ENCODE measurements at regions not wholly inside any gene's neighbourhood (a gene's known extent, or its start where the extent isn't known, plus 50 kb on each side); places are given as distances from the start of the nearest gene placed in this dataset.

DNA sequence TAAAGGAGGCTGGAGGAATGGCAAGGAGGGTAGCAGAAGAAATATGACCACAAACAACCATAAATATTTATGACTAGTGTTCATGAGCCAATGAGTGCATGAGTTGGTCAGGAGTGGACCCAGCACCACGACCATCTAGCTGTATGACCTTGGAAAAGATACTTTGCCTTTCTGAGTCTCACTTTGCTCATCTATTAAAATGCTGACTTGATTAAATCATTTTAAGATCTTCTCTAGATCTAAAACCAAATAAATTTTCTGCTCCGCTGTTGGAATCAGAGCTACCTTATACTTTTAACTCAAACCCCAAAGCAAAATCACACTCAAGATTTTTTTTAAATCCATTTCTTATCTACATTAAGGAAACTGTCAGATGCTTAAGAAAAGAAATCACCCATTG is 207.0 kb downstream of the GPAM start:
- no peak for DNase-seq
- Mint-ChIP-seq H3K27ac (no peak overlapping the region), H3K36me3 (ENCODE audit: low read depth) (no peaks in the 10 kb centered on the region), H3K4me1 (ENCODE audit: low read depth) (no peaks in the 10 kb centered on the region), H3K4me3 (no peak overlapping the region), H3K27me3 (no peaks in the 10 kb centered on the region), H3K9me3 (no peaks in the 10 kb centered on the region)

DNA sequence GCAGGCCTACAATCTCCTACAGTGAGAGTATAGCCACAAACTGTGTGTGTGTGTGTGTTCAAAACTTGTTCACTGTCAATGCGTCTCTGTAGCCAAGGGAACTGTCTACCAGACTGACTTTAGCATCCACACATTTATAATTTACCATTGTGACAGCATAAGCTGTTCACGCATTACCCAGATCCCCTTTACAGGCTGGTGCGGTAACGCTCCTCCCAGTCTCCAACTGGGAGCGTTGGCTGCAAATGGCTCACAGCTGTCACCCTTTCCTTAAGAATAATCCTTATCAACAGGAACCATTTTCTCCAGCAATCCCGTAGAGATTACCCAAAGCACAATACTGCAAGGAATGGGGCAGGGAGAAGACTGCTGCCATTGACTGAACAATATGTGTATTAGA is 199.5 kb downstream of the GPAM start:
- Mint-ChIP-seq H3K36me3 (ENCODE audit: low read depth) (no peaks in the 10 kb centered on the region), H3K4me1 (ENCODE audit: low read depth) (no peaks in the 10 kb centered on the region), H3K4me3 (no peak overlapping the region), H3K27ac (no peak overlapping the region), H3K27me3 (peaks cover 5% of the 10 kb centered on the region), H3K9me3 (no peaks in the 10 kb centered on the region)
- no peak for DNase-seq

DNA sequence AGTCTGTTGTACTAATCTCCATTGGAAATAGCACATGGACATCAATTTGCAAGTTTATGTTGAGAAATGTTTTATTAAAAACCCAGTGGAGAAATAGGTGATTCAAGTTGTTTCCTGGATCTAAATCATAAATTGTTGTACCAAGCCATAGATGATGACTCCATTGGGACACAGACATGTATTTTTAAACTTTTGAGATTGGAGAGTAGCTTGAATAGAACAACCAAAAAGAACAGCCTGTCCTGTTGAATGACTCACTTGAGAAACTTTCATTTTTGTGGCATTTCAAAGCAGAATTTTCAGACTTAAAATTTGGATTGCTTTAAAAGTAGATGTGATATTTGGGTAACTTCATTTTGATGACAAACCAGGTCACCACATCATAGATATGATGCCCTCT is 197.5 kb downstream of the GPAM start:
- Mint-ChIP-seq H3K4me3 (no peak overlapping the region), H3K27ac (no peak overlapping the region), H3K9me3 (no peaks in the 10 kb centered on the region), H3K36me3 (ENCODE audit: low read depth) (no peaks in the 10 kb centered on the region), H3K4me1 (ENCODE audit: low read depth) (no peaks in the 10 kb centered on the region), H3K27me3 (peaks cover 5% of the 10 kb centered on the region)
- DNase-seq, result no peak

DNA sequence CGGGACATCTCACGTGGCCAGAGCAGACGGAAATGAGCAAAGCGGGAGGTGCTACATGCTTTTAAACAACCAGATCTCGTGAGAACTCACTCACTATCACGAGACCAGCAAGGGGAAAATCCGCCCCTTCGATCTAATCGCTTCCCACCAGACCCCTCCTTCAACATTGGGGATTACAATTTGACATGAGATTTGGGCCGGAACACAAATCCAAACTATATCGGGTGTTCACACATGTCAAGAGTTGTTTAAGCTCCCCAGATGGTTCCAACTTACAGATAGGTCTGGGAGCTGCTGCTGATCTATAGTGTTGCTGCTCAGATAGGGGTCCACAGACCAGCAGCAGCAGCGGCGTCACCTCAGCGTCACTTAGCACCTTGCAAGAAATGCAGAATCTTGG is 194.9 kb downstream of the GPAM start:
- Mint-ChIP-seq H3K36me3 (ENCODE audit: low read depth) (no peaks in the 10 kb centered on the region), H3K9me3 (no peaks in the 10 kb centered on the region), H3K27ac (no peak overlapping the region), H3K27me3 (no peaks in the 10 kb centered on the region), H3K4me3 (no peak overlapping the region), H3K4me1 (ENCODE audit: low read depth) (no peaks in the 10 kb centered on the region)
- no peak for DNase-seq

DNA sequence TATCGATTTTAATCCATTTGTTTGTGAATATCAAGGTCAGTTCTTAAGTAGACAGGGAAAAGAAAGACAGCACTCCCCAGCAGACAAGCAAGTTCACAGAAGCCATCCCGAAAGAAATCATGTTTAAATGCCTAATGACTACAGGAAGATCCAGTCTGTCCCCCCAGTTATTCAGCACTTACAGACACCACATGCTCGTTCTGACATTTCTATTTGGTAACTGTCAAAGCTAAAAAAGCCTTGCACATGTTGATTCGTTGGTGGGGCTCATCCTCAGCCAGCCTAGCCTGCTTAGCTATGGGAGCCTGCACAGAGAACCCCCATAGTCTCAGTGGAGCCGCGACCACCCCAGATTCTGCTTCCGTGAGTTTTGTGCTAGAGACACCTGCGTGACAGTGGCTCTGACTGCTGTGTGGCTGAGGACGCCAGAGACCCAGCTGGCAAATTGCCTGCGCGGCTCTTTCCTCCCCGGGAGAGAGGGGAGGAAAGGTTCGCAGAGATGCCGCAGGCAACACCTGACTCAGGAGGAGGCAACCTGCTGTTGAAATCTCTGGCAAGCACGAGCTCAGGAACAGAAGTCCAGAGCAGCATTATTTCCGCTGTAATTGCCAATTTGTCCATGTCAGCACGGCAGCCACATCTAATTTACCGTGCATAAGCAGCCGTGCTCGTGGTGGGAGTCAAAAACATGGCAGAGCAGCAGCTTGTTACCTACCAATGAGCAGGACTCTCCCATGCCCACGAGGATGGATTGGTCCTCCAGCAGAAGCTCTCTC is 194.2 kb downstream of the GPAM start:
- Mint-ChIP-seq H3K4me3 (no peak overlapping the region), H3K27me3 (no peaks in the 10 kb centered on the region), H3K4me1 (ENCODE audit: low read depth) (no peaks in the 10 kb centered on the region), H3K36me3 (ENCODE audit: low read depth) (no peaks in the 10 kb centered on the region), H3K9me3 (no peaks in the 10 kb centered on the region), H3K27ac (no peak overlapping the region)
- no peak for DNase-seq

DNA sequence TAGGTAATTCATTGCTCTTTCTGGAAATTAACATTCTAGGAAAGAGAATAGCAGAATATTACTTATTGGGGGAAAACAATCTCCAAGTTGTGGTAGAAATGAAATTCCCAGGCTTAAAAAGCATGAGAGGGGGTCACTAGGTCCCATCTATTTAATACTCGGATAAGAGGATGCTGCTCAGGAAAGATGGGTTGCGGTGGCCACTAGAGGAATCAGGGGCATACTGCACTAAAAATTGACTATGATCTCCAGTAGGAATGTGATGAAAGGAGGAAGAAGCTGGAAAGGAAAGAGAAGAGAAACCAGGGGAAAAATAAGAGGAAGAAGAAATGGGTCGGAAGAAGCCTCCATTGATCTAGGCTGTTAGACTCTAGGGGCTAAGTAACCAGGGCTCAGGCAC is 192.8 kb downstream of the GPAM start:
- H3K36me3 Mint-ChIP-seq (ENCODE audit: low read depth), result no peaks in the 10 kb centered on the region
- peaks cover 8% of the 10 kb centered on the region for H3K27me3 Mint-ChIP-seq
- H3K4me1 Mint-ChIP-seq (ENCODE audit: low read depth), result no peaks in the 10 kb centered on the region
- H3K27ac Mint-ChIP-seq, result no peak overlapping the region
- no peak overlapping the region for H3K4me3 Mint-ChIP-seq
- no peak for DNase-seq
- H3K9me3 Mint-ChIP-seq, result no peaks in the 10 kb centered on the region

DNA sequence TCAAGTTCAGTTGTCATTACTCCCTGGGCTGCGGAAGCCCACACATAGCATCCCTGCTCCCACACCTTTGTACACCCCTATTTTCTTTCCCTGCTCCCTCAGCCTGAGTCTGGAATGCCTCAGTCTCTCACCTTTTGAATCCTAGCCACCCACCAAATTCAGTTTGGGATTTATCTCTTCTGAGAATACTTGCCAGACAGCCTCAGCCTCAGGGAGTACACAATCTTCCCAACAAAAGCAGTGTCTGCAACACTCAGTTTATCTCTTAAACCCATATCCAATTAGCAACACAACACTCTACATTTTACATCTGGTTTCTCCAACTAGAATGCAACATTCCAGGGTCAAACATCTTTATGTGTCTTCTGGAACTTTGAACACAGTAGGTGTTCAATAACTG is 190.2 kb downstream of the GPAM start:
- Mint-ChIP-seq H3K9me3 (no peaks in the 10 kb centered on the region), H3K36me3 (ENCODE audit: low read depth) (no peaks in the 10 kb centered on the region), H3K4me1 (ENCODE audit: low read depth) (no peaks in the 10 kb centered on the region), H3K27me3 (peaks cover 12% of the 10 kb centered on the region), H3K27ac (no peak overlapping the region), H3K4me3 (no peak overlapping the region)
- no peak for DNase-seq

DNA sequence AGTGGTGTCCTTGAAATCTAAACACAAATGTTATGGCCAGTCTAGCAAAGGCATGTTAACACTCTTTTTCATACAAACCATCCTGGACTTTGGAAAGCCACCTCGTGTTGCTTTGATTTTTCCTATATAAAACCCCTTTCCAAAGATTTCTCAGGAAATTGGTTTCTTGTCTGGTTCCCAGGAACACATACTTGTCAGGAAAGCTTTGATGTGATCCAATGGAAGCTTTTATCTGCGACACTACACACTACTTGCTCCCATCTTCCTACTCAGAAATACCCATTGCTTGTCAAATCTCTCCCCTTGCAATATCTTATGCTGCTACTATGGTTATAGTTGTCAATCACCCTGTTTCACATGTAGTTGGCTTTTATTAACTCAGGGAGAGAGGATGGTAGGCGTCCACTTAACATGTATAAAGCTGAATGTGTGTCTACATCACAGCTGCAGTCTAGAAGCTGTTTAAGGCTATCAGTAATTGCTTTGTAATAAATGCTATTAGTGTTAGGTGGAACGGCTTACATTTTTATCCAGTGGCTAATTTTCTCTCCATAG is 189.6 kb downstream of the GPAM start:
- peaks cover 12% of the 10 kb centered on the region for H3K27me3 Mint-ChIP-seq
- no peaks in the 10 kb centered on the region for H3K36me3 Mint-ChIP-seq (ENCODE audit: low read depth)
- H3K4me1 Mint-ChIP-seq (ENCODE audit: low read depth), result no peaks in the 10 kb centered on the region
- no peak overlapping the region for H3K4me3 Mint-ChIP-seq
- no peak overlapping the region for H3K27ac Mint-ChIP-seq
- DNase-seq, result no peak
- H3K9me3 Mint-ChIP-seq, result no peaks in the 10 kb centered on the region

DNA sequence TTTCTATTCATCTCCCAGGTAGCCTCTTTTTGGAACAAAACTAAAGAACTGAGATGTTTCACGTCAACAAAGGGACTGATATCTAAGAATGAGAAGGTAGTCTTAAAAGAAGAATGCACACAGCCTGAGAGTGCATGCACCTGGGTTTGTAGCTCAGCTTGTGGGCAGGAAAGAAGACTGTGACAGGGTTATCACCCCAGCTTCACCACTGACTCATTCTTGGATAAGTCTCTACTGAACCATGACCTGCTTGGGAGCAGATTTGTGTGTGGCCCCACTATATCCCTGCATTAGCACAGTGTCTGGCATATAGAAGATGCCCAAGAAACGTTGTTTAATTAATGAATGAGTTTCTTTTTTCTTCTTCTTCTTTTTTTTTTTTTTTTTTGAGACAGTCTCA is 187.5 kb downstream of the GPAM start:
- Mint-ChIP-seq H3K36me3 (ENCODE audit: low read depth) (no peaks in the 10 kb centered on the region), H3K9me3 (no peaks in the 10 kb centered on the region), H3K27ac (no peak overlapping the region), H3K4me3 (no peak overlapping the region), H3K4me1 (ENCODE audit: low read depth) (no peaks in the 10 kb centered on the region), H3K27me3 (peaks cover 12% of the 10 kb centered on the region)
- DNase-seq, result no peak

DNA sequence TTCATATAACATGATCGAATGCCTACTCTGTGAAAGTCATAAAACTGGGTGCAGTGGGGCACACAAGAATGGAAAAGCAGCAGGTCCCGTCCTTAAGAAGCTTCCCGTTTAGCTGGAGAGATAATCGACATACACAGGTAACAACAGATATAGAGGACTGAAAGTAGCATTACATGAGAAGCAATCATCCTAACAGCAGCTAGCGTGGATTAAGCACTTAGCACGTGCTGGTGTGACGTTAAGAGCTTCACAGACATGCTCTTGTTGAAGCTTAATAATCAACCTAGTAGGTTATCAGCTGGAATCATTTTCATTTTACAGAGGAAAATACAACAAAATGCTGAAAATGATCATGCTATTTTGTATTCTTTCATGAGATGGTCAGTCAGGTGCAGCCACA is 184.8 kb downstream of the GPAM start:
- Mint-ChIP-seq H3K4me3 (no peak overlapping the region), H3K27ac (no peak overlapping the region), H3K27me3 (peaks cover 12% of the 10 kb centered on the region), H3K36me3 (ENCODE audit: low read depth) (no peaks in the 10 kb centered on the region), H3K4me1 (ENCODE audit: low read depth) (no peaks in the 10 kb centered on the region), H3K9me3 (no peaks in the 10 kb centered on the region)
- DNase-seq, result no peak

DNA sequence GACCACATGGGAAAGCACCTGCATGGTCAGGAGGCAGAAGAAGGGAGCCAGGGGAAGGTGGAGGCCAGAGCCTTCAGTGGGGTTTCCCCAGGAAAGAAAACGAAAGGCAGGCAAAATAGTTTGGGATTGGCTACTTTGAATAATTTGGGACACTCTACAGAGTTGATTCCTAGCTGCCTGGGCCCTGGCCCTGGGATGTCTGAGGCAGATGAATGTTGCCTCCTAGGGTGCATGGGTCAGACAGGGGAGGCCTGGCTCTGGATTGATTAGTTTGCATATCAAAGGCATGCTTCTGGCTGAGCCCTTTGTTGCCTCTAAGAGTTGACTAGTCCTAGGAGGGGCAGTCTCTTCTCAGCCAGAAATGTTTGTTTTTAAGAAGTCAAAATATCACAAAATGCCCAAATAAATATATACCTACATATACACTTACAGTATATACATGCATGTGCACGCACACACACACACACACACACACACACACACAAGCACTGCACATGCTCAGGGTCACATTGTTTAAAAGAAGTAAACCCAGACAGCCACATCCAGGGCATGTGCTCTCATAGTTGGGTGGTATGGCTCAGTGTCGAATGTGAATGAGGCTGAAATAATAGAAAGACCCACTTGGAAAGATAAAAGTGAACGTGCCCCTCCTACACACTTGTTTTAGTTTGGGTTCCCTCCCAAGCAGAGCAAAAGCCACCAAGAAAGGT is 184.2 kb downstream of the GPAM start:
- Mint-ChIP-seq H3K27ac (no peak overlapping the region), H3K4me3 (no peak overlapping the region), H3K4me1 (ENCODE audit: low read depth) (no peaks in the 10 kb centered on the region), H3K9me3 (no peaks in the 10 kb centered on the region), H3K27me3 (peaks cover 12% of the 10 kb centered on the region), H3K36me3 (ENCODE audit: low read depth) (no peaks in the 10 kb centered on the region)
- DNase-seq, result no peak

DNA sequence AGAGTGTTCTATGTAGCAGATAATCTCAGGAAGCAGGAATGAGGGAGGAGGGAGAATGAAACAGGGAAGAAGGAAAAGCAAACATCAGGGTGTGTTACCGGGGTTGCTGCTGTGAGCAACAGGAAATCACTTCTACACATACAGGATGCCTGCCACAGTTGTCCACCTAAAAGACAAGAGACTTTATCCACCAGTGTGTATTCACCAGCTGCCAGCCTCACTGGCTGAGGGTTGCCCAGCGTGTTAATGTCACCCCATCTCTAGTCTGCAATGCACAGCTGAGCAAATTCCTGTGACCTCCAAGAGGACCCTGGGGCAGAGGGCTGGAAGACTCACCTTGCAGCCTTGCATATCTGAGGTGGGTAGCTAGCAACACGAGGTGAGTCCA is 183.7 kb downstream of the GPAM start:
- DNase-seq, result no peak
- Mint-ChIP-seq H3K27ac (no peak overlapping the region), H3K9me3 (no peaks in the 10 kb centered on the region), H3K36me3 (ENCODE audit: low read depth) (no peaks in the 10 kb centered on the region), H3K4me3 (no peak overlapping the region), H3K27me3 (peaks cover 11% of the 10 kb centered on the region), H3K4me1 (ENCODE audit: low read depth) (no peaks in the 10 kb centered on the region)

DNA sequence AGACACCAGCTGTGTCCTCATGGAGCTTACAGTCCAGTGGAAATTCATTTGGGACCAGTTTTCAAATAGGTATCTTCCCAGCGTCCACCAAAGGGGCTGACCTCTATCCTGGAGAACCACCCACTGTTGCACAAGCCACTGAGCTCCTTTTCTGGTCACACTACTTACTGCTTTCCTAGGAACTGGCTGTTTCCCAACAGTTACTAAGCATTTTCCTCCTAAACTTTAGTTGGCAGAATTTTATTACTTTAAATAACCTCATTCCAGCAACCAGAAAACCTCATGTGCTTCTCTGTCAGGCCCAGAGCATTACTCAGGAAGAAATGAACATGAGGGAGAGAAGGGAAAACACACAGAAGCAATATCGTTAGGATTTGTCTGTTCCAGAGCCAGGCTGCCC is 183.1 kb downstream of the GPAM start:
- Mint-ChIP-seq H3K27ac (no peak overlapping the region), H3K36me3 (ENCODE audit: low read depth) (no peaks in the 10 kb centered on the region), H3K27me3 (peaks cover 7% of the 10 kb centered on the region), H3K9me3 (no peaks in the 10 kb centered on the region), H3K4me1 (ENCODE audit: low read depth) (no peaks in the 10 kb centered on the region), H3K4me3 (no peak overlapping the region)
- no peak for DNase-seq

DNA sequence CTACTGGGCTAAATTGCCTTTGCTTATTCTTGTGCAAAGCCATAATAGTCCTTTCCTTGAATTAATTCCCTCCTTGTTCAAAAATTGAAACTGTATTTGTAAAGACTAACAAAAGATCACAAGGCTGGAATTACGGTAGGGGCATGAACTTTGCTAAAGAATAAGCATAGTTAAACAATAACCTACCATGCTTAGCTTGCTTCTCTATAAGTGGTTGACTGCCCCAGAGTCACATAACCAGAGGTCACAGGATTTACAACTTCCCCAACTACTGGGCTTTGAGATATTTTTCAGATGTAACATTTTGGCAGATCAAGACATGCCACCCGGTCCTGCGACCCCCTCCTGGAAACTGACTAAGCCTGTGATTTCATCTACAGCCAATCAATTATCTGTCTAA is 181.4 kb downstream of the GPAM start:
- no peaks in the 10 kb centered on the region for H3K4me1 Mint-ChIP-seq (ENCODE audit: low read depth)
- H3K27ac Mint-ChIP-seq, result no peak overlapping the region
- H3K9me3 Mint-ChIP-seq, result no peaks in the 10 kb centered on the region
- no peak for DNase-seq
- no peaks in the 10 kb centered on the region for H3K27me3 Mint-ChIP-seq
- no peaks in the 10 kb centered on the region for H3K36me3 Mint-ChIP-seq (ENCODE audit: low read depth)
- no peak overlapping the region for H3K4me3 Mint-ChIP-seq

DNA sequence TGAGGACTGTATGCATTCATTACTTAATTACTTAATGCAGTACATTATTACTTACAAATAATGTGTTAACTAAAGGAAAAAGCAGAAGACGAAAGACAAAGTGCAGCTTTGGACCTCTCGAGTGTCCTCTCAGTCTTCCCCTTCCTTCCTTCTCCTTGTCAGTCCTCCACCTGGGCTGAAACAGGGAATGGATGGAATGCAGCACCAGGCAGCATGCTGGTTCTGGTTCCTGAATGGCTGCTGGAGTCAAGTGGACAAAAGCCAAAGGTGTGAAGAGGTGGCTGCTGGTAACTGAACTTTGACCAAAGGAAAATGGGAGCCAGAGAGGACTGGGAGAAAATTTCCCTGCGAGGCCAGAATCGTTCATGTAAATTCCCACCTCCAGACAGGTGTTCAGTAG is 179.5 kb downstream of the GPAM start:
- Mint-ChIP-seq H3K4me1 (ENCODE audit: low read depth) (no peaks in the 10 kb centered on the region), H3K4me3 (no peak overlapping the region), H3K27ac (no peak overlapping the region), H3K27me3 (peaks cover 3% of the 10 kb centered on the region), H3K36me3 (ENCODE audit: low read depth) (no peaks in the 10 kb centered on the region), H3K9me3 (no peaks in the 10 kb centered on the region)
- no peak for DNase-seq

All from activated T-cell treated with anti-CD3 and anti-CD28 coated beads, Interleukin-2, amount 50 U/mL, for 24 hours (primary cell).